HG03565 (cell line): ENCODE measurements at regions not wholly inside any gene's neighbourhood (a gene's known extent, or its start where the extent isn't known, plus 50 kb on each side); places are given as distances from the start of the nearest gene placed in this dataset.
"Not testable (repeated sequence)": the region's sequence is repeated elsewhere in the genome, so short reads cannot be mapped to it uniquely, and the experiment has no call there.

Experiments used
- ATAC-seq: cut with Tn5 transposase; IDR thresholded peaks from one replicate; pipeline ENCODE4 v1.9.1; 2021; ENCODE audit warnings: mild to moderate bottlenecking, moderate library complexity; ENCODE audit not compliant: unreplicated experiment

DNA sequence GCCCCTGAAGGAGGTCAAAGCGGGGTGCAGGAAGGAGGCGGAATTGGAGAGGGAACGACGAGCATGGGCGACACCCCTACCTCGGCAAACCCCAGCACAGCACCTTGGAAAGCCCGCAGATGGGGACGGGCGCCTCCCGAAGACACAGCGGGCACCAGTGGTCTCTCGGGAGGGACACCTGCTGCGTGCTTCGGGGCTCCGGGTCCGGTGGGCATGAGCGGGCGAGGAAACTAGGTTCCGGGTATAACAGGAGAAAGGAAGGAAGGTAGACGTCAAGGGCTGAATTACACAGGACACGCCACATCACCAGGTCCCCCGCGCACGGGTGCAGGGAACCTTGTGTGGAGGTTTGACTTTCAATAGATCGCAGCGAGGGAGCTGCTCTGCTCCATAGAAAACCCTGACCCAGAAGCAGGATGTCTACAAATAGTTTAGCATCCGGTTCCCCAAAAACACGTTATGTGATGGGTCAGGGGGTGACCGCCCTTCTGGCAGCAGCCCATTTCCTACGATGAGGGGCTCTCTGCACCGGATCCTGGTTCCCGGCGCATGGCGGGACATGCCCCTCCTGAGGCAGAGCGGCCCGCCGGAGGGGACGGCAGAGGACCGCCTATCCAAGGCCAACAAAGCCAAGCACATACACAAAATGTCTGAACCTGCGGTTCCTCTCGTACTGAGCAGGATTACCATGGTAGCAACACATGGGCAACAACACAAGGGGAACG is 196.9 kb downstream of the ALG10 start:
- ATAC-seq, result peak; percentile 13

DNA sequence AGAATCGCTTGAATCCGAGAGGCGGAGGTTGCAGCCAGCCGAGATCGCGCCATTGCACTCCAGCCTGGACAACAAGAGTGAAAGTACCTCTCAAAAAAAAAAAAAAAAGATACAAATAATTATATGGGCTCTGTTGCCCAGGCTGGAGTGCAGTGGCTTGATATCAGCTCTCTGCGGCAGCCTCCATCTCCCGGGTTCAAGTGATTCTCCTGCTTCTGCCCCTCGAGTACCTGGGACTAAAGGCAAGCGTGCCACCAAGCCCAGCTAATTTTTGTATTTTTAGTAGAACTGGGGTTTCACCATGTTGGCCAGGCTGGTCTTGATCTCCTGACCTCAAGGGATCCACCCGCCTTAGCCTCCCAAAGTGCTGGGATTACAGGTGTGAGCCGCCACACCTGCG is 197.8 kb downstream of the ALG10 start:
- not testable (repeated sequence) for ATAC-seq

DNA sequence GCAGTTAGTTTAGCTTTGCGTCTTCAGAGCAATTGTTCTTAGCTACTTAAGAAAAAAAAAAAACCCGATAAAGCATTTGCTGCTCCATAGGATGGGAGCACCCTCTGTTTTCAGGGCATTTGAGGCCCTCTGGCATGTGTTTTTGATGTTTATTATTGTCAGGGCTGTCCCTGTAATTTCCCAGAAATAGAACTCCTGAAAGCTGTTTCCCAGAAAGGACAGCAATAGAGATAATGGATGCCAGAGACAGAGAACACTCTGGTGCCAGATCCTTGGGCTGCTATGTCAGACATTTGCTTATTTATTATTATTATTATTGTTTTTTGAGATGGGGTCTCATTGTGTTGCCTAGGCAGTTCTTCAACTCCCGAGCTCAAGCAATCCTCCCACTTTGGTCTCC is 201.3 kb downstream of the ALG10 start:
- no peak for ATAC-seq

DNA sequence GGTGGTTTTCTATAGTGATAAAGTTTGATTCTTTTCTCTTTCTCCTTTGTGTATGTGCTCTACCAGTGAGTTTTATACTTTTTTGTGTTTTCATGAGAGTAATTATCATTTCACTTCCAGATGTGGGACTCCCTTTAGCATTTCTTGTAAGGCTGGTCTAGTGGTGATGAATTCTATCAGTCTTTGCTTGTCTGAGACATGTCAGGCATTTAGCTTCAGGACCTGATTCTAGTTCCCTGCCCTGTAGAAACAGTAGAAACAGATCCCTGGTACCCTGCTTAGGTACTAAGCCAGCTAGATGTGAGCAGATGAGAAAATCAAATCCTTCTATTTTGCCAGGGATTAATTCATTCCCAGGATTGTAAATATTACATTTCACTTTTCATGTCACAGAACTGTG is 203.7 kb downstream of the ALG10 start:
- ATAC-seq, result not testable (repeated sequence)

DNA sequence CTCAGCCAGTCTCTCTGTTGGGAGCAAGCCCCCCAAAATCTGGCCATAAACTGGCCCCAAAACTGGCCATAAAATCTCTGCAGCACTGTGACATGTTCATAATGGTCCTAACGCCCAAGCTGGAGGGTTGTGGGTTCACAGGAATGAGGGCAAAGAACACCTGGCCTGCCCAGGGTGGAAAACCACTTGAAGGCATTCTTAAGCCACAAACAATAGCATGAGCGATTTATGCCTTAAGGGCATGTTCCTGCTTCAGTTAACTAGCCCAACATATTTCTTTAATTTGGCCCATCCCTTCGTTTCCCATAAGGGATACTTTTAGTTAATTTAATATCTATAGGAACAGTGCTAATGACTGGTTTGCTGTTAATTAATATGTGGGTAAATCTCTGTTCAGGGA is 205.8 kb downstream of the ALG10 start:
- ATAC-seq, result not testable (repeated sequence)

DNA sequence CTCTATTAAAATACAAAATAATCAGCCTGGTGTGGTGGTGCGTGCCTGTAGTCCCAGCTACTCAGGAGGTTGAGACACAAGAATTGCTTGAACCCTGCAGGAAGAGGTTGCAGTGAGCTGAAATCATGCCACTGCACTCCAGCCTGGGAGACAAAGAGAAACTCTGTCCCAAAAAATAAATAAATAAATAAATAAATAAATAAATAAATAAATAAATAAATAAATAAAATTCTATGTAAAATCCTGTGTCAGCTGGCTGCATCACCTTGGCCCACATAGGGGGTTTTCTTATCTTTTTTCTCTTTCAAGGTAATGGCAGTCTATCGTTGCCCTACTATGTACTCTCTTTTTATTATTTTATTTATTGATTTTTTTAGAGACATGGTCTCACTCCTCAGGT is 206.7 kb downstream of the ALG10 start:
- not testable (repeated sequence) for ATAC-seq

DNA sequence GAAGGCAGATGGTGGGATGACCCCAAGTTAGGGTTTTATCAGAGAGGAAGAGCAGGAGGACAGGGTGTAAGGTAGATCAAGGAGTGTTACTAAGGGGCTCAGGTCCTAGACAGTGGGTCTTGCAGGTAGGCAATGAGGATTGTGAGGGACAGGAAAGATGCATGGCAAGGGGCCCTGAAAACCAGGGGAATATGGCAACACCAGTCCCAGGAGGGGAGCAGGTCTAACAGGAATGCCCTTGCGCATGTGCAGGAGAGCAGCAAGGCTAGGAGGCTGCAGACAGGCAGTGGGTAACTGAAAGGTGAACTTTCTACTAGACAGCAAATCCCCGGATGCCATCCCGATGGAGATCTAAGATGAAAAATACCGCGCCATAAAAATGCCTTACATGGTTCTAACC is 211.3 kb downstream of the ALG10 start:
- ATAC-seq, result no peak

DNA sequence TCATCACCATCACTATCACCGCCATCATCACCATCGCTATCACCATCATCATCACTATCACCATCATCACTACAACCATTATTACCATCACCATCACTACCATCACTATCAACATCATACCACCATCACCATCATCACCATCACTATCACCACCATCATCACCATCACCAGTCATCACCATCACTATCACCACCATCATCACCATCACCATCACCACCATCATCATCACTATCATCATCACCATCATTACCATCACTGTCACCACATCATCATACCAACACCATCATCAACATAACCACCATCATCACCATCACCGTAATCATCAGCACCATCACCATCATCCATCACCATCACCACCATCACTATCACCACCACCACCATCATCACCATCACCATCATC is 213.8 kb downstream of the ALG10 start:
- ATAC-seq, result no peak

DNA sequence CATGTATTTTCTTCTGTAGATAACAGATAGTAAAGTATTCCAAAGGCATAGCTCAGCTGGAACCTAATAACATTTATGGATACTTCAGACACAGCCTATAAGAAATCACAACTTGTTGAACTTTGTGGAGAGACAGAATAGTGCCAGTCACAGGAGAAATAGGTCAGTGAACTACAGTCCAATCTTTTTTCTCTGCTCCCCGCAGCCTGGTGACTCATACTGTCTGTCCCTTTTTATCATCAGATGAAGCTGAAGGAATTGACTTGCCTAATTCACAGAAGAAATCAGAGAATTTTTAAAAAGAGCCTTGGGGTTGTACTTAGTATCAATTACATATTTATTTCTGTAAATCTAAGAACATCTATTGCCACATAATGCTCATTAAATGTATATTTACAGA is 222.3 kb downstream of the ALG10 start:
- no peak for ATAC-seq

DNA sequence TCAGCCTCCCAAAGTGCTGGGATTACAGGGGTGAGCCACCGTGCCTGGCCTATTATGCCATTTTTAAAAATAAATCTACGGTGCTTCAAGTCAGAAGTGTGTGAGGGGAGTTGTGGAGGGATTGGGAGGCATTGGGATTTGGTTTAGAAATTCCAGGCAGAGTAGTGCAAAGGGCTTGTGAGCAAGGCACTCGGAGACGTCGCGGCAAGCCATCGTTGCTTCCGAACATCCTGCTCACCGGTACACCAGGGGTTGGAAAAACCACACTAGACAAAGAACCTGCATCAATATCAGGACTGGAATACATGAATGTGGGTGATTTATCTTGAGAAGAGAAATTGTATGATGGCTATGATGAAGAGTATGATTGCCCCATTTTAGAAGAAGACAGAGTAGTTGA is 227.0 kb downstream of the ALG10 start:
- ATAC-seq, result no peak

DNA sequence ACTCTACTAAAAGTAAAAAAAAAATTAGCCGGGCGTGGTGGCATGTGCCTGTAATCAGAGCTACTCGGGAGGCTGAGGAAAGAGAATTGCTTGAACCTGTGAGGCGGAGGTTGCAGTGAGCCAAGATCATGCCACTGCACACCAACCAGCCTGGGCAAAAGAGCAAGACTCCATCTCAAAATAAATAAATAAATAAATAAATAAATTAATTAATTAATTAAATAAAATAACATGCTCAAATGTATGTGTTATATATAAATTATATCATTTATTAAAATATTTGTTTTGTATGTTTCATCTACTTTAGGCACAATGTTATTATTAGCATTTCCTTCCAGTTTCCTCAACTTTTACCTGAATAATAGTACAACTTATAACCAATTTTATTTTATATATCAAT is 229.6 kb downstream of the ALG10 start:
- not testable (repeated sequence) for ATAC-seq

DNA sequence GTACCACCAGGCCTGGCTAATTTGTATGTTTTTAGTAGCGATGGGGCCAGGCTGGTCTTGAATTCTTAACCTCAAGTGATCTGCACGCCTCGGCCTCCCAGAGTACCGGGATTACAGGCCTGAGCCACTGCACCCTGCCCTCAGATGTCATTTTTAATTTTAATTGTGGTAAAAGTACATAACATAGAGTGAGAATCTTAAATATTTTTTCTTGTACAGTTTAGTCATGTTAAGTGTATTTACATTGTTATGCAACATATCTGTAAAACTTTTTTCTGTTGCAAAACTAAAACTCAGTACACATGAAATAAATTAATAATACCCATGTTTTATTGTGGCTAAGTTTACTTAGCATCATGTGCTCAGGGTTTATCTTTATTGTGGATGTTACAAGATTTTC is 231.4 kb downstream of the ALG10 start:
- no peak for ATAC-seq

DNA sequence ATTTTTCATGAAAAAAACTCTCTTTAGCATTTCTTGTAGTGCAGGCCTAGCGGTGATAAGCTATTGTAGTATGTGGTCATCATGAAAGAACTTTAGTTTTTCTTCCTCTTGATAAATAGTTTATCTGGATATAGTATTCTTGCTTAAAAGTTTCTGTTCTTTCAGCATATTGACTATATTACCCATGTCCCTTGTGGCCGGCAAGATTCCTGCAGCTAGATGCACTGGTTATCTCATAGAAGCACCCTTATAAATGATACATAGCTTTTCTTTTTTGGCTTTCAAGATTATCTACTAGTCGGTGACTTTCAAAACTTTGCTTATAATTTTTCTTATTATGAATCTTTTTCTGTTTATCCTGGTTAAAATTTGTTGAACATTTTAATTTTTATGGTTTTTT is 234.8 kb downstream of the ALG10 start:
- no peak for ATAC-seq

DNA sequence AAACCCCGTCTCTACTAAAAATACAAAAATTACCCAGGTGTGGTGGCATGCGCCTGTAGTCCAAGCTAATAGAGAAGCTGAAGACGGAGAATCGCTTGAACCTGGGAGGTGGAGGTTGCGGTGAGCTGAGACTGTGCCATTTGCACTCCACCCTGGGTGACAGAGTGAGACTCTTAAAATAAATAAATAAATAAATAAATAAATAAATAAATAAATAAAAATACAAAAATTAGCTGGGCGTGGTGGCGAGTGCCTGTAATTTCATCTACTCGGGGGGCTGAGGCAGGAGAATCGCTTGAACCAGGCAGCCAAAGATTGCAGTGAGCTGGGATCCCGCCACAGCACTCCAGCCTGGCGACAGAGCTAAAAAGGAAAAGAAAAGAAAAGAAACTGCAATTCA is 239.8 kb downstream of the ALG10 start:
- ATAC-seq, result not testable (repeated sequence)

DNA sequence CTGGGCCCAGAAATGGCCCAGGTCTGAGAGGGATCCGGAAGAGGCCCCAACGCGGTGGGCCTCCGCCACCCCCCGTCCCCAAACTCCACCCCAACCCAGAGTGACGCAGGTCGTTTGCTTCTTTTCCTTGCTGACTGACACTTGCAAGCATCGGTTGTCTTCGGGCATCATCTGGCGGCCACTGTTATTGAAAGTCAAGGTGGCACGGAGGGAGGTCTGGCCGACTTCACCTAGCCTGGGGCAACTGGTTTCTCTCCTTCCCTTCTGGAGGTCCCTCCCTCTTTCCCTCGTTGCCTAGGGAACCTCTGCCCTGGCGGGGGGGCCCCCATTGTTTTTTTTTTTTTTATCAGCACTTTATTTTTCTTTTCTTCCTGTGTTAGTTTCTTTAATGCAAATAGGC is 241.8 kb downstream of the ALG10 start:
- ATAC-seq, result no peak

DNA sequence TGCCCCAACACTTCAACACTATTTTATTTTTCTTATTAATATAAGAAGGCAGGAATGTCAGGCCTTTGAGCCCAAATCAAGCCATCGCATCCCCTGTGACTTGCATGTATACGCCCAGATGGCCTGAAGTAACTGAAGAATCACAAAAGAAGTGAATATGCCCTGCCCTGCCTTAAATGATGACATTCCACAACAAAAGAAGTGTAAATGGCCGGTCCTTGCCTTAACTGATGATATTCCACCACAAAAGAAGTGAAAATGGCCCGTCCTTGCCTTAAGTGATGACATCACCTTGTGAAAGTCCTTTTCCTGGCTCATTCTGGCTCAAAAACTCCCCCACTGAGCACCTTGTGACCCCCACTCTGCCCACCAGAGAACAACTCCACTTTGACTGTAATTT is 251.4 kb downstream of the ALG10 start:
- not testable (repeated sequence) for ATAC-seq

DNA sequence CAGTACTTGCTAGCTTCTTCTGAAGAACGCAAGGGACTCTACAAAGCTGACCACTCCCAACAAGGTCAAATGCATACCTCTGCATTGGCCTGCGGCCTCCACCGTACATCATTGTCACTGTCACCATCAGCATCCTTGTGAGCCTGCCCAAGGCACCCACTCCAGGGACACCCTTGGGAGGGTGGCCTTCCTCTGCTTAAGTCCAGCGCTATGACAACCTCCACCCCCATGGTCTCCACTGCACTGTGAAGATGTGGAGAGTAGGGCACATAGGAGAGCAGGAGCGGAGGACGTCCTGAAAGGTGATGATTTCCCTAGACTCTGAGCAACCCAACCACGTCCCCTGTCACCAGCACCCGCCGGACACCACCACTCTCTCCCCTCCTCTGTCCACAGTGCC is 252.8 kb downstream of the ALG10 start:
- no peak for ATAC-seq

DNA sequence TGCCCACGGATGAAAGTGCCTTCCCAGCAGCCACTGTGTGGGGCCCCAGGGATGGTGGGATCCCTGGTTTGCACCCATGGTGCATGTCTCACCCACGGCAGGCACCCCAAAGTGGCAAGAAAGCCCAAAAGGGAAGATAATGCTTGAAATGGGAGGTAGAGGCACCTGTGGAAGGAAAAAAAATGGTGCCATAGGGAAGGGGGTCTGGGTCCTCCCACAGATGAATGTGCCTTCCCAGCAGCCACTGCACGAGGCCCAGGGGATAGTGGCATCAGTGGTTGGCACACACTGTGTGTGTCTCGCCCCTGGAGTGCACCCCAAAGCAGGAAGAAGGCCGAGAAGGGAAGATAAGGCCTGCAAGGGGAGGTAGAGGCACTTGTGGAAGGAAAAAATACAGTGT is 264.2 kb downstream of the ALG10 start:
- ATAC-seq, result no peak

DNA sequence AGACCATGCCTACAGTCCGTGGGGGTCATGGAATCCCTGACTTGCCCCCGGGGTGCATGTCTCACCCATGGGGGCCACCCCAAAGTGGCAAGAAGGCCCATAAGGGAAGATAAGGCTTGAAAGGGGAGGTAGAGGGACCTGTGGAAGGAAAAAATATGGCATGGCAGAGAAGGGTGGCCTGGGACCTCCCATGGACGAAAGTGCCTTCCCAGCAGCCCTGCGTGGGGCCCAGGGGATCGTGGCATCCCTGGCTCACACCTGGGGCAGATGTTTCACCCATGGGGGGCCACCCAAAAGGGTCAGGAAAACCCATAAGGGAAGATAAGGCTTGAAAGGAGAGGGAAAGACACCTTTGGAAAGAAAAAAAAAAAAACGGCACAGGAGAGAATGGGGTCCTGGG is 264.6 kb downstream of the ALG10 start:
- no peak for ATAC-seq

DNA sequence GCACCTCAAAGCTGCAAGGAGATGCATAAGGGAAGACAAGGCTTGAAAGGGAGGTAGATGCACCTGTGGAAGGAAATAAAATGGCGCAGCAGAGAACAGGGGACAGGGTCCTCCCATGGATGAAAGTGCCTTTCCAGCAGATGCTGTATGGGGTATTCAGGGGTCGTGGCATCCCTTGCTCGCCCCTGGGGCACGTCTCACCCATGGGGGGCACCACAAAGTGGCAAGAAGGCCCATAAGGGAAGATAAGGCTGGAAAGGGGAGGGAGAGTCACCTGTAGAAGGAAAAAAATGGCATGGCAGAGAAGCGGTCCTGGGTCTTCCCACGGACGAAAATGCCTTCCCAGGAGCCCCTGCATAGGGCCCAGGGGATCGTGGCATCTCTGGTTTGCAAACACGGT is 265.1 kb downstream of the ALG10 start:
- ATAC-seq, result no peak

DNA sequence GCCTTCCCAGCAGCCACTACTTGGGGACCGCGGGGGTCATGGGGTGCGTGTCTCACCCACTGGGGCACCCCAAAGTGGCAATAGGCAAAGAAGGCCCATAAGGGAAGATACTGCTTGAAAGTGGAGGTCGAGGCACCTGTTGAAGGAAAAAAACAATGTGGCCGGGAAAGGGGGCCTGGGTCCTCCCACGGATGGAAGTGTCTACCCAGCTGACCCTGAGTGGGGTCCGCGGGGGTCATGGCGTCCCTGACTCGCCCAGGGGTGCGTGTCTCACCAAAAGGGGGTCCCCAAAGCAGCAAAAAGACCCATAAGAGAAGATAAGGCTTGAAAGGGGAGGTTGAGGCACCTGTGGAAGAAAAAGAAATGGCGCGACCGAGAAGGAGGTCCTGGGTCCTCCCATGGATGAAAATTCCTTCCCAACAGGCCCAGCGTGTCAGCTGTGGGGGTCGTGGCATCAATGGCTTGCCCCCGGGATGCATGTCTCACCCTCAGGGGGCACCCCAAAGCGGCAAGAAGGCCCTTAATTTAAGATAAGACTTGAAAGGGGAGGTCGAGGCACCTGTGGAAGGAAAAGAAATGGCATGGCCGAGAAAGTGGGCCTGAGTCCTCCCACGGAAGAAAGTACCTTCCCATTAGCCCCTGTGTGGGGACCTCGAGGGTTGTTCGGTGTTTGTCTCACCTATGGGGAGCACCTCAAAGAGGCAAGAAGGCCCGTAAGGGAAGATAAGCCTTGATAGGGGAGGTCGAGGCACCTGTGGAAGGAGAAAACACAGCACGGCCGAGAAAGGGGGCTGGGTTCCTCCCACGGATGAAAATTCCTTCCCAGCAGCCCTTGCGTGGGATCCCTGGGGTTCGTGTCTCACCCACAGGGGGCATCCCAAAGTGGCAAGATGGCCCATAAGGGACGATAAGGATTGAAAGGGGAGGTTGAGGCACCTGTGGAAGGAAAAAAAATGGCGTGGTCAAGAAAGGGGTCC is 266.0 kb downstream of the ALG10 start:
- no peak for ATAC-seq

DNA sequence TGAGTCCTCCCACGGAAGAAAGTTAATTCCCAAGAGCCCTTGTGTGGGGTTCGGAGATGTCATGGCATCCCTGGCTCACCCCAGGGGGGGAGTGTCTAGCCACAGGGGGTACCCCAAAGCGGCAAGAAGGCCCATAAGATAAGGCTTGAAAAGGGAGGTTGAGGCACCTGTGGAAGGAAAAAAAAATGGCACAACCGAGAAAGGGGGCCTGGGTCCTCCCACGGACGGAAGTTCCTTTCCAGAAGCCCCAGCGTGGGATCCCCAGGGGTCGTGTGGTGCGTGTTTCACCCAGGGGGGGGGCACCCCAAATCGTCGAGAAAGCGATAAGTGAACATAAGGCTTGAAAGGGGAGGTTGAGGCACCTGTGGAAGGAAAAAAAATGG is 266.7 kb downstream of the ALG10 start:
- ATAC-seq, result no peak
